ENCODE measurements at regions not wholly inside any gene's neighbourhood (a gene's known extent, or its start where the extent isn't known, plus 50 kb on each side); places are given as distances from the start of the nearest gene placed in this dataset.
"Not testable (repeated sequence)": the region's sequence is repeated elsewhere in the genome, so short reads cannot be mapped to it uniquely, and the experiment has no call there.

DNA sequence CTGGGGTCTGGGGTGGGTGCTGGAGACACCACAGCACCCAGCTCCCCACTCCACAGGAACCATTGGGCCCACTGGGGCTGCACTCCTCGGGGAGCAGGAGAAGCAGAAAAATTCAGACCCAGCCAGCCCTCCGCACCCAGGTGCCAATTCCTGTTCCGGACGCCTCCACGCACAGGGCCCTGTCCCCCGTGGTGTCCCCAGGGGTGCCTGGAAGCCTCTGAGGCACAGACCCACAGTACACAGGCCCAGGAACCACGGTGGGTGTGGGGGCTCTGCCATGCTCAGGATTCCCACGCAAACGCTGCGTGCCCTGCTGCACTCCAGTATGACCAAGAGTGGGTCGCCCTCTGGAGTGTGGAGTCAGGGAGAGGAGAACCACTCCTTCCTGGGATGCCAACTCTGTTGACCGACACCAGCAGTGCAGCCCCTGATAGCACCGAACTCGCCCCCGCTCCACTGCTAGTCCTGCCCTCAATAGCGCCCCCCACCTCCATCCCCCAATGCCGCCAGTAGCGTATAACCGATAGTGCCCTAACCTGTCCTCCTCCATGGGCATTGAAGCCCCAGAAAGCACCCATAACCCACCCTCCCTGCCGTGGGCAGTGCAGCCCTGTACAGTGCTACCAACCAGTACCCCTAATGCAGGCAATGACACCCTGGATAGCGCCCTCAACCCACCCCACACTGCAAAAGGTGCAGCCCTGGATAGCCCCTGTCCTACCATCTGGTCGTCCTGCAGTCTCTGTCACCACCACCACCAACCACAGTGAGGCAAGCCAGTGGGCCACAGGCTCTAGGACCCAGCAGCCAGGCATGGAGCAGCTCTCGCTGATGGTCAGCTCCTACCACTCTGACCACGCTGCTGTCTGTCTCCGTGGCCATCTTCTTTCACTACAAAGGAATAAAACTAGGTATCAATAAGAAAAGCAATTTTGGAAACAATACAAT, 2877.2 kb downstream of the RPIA start:
- not testable (repeated sequence) for DNase-seq (ENCODE audit: low spot score)

DNA sequence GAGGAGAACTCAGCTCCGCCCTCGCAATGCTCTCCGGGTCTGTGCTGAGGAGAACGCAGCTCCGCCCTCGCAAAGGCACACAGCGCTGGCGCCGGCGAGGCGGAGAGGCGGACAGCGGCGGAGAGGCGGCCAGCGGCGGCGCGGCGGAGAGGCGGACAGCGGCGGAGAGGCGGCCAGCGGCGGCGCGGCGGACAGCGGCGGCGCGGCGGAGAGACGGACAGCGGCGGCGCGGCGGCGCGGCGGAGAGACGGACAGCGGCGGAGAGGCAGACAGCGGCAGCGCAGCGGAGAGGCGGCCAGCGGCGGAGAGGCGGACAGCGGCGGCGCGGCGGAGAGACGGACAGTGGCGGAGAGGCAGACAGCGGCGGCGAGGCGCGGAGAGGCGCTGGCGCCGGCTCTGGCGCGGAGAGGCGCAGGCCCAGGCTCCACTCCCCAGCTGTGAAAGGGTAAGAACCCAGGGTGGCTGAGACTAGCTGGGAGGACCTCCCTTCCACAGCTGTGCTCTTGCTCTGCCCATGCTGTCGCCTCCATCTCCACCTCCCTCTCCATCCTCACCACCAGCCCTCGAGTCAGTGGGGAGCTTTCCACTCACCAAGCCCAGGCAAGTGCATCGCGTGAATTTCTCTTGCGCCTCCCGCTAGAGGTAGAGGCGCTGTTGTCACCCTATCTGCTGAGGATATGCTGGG, 2879.9 kb downstream of the RPIA start:
- DNase-seq (ENCODE audit: low spot score) = not testable (repeated sequence)

DNA sequence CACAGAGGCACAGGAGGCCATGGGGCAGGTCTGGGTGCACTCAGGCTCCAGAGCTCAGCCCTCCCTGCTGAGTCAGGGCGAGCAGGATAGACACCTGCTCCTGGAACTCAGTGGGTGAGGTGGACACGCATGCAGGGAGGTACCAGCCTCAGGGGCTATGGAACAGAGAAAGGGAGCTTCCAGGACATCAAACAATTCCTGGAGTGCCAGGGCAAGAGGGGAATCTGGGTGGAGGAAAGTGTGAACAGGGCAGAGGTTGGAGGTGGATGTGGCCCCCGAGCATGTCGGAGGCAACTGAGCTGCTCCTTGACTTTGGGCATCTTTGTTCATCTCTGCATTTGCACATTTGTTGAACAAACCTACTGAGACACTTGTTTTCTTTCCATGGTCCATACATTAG, 2881.5 kb downstream of the RPIA start:
- not testable (repeated sequence) for DNase-seq (ENCODE audit: low spot score)

DNA sequence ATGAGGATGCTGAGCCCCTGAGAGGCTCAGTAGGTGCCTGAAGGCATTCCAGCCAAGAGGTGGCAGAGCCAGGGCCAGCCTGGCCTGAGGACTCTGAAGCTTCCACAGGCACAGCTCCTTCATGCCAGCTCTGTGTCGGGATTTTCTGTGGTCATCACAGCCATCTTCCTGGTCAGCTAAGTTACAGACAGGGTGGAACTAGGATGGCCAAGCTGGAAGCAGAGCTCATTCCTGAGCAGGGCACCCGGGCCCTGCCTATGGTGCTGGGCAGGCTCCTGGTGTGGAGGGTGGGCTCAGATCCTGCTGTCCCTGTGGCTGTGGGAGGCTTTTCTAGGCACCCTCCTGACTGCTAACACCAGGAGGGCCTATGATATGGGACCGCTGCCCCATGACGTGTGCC, 2882.3 kb downstream of the RPIA start:
- not testable (repeated sequence) for DNase-seq (ENCODE audit: low spot score)

DNA sequence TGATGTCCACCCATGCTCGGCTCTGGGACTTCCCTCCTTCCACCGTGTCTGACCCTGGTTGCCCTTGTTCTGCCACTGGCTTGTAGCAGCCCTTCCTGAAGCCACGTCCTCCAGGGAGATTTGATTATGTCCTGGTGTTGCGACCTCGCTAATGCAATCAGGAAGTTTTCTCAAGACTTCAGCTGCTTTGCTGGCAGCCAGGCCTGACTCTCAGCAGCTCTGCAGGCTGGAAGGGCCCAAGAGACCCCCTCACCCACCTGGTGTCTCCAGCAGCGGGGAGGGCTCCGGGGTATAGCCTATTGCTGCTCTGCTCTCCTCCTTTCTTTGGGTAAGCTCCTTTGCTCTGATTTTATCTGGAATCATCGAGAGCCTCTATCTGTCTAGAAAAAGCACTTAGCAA, 2882.8 kb downstream of the RPIA start:
- not testable (repeated sequence) for DNase-seq (ENCODE audit: low spot score)

DNA sequence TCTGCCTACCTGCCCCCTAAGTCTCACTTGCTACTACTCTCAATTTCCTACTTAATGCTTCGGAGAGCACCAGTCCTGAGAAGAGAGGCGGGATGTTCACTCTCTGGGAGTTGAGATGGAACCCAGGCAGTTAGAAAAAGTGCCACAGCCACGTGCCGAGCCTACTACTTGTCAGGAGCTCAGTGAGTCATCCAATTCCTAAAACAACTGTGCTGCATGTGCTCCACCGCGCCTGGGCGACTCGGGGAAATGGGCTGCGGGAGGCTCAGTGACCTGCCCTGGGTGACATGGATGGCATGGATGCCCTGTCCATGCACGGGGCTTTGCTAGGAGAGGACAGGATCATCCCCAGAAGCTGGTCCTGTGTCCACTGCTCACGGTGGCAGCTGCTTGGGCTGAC, 2884.2 kb downstream of the RPIA start:
- not testable (repeated sequence) for DNase-seq (ENCODE audit: low spot score)

DNA sequence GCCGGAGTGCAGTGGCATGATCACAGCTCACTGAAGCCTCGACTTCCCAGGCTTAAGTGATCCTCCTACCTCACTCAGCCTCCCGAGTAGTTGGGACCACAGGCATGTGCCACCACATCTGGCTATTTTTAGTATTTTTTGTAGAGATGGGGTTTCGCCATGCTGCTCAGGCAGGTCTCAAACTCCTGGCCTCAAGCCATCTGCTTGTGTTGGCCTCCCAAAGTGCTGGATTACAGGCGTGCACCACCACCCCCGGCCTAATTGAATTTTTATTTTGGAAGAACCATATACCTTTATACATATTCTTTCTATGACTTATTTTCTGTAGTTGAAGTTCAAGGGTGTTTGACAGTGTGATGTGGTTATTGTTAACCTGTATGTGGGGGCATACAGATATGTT, 2885.9 kb downstream of the RPIA start:
- DNase-seq (ENCODE audit: low spot score) = not testable (repeated sequence)

DNA sequence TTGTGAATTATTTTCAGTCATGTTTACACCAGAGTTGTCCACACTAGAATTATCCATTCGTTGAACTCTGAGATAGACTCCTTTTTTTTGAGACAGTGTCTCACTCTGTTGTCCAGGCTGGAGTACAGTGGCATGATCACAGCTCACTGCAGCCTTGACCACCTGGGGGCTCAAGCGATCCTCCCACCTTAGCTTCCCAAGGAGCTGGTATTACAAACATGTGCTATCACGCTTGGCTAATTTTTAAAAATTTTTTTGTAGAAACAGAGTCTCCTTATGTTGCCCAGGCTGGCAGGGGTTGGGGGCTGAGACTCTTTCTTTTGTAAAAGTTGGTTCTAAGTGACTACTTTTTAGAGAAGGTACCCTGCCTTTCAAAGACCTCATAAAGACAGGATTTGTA, 2887.2 kb downstream of the RPIA start:
- not testable (repeated sequence) for DNase-seq (ENCODE audit: low spot score)

DNA sequence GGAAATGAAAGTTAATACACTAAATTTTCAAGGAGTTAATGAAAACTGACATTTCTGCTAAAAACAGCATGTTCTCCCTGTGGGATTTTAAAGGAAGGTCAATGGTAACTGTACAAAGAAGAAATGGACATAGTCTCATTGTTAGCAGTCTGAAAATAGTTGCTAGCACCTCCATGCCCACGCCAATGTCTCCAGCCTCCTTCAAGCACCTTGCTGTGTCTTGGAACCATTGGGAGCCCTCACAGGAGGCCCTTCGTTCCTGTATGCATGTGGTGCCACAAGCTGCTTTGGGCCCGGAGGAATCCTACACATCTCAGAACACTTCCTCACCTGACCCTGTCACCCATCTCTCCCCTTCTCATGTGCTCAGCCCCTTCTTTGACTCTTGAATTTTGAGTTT, 2888.1 kb downstream of the RPIA start:
- DNase-seq (ENCODE audit: low spot score) = not testable (repeated sequence)

DNA sequence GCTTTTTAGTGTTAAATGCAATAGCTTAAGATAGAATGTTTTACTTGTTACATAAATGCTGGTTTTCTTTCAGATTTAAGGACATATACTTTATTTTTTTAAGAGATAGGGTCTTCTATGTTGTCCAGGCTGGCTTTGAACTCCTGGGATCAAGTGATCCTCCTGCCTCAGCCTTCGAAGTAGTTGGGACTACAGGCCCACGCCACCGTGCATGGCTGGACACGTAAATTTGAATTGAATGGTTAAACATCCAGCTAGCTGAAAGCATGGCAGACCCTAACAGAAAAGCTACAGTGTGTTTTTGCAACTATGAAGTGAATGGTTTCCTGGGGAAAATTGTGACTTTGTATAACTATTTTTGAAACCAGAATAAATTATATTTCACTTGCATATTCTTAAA, 2888.6 kb downstream of the RPIA start:
- DNase-seq (ENCODE audit: low spot score) = not testable (repeated sequence)

DNA sequence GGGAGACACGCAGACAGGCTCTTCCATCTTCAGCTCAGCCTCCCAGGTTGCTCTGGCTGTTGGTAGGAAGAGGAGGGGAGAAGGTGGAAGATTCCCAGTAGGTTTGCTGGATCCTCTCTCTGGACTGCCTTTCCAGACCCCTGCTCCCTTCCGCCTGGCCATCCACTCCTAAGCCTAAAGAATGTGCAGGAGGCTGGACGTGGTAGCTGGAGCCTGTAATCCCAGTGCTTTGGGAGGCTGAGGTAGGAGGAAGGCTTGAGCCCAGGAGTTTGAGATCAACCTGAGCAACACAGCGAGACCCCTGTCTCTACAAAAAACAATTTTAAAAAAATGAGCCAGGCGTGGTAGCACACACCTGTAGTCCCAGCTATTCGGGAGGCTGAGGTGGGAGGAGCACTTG, 2895.6 kb downstream of the RPIA start:
- DNase-seq (ENCODE audit: low spot score) = not testable (repeated sequence)

DNA sequence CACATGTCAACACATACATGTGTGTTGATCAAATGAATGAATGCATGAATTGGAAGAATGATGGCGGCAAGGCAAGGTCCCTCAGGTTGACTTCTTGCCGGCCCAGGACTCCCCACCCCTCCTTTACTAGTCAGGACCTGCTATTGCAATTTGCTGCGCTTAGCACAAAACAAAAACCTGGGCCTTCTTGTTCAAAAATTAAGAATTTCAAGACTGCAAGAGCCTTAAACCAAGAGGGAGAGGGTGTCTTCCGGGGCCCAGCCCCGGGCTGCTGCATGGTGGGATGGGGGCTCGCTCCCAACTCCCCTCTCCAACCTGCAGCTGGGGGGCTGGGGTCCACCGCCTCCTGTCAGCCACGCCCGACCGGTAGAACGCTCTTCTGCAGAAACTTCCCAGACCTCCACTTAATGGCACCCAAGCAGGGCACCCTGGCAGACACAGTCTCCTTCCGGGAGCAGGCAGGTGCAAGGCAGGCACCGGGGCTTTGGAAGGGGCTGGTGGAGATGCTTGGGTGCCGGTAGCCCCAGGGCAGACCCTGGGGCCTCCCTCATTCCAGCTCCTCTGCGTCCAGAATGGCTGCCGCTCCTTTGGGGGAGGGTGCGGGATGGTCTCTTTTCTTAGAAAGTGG, 2896.5 kb downstream of the RPIA start:
- DNase-seq (ENCODE audit: low spot score) = not testable (repeated sequence)

DNA sequence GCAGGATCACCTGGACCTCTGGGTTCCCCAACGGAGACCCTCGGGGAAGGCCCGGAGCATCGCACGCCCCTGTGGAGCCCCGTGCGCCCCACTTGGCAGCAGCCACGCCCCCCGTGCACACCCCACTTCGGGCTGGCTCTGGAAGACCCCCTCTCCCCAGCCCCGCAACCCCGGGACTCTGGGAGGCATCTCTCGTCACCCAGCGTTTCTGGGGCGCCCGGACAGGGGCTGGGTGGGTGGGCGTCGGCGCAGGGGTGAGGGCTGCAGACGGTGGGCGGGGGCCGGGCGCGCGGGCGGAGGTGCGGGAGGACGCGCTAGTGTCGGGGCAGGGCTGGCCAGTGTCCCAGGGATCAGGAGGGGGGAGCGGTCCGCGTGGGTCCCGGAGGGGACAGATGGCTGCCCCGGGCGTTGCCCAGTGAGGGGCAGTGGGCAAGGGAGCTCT, 2897.3 kb downstream of the RPIA start:
- not testable (repeated sequence) for DNase-seq (ENCODE audit: low spot score)

DNA sequence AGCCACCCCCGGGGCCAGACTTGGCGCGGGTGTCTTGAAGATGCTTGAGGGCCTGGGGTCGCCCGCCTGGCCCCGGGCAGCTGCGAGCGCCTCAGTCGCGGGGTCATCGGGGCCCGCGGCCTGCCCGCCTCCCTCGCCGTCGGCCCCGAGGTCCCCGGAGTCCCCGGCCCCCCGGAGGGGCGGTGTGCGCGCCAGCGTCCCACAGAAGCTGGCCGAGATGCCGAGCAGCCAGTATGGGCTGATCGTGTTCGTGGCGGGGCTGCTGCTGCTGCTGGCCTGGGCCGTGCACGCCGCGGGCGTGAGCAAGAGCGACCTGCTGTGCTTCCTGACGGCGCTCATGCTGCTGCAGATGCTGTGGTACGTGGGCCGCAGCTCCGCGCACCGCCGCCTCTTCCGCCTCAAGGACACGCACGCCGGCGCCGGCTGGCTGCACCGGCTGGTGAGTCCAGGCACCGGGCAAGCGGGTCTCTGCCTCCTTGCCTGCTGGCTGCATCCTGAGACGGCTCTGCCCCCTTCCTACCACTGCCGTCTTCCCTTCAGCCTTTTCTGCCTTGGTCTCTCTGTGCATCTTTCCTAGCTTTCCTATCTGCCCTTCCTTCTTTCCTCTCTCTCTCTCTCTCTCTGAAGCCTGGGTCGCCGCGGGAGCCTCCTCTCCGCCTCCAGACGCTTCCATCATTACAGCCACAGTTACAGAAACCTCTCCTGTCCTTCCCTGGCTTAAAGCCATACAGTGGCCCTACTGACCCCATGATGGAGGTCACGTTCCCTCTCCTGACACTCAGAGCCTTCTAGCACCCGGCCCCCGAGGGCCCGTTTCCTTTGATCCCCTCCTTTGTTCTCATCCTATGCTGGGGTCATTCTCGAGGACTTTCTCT, 2898.2 kb downstream of the RPIA start:
- not testable (repeated sequence) for DNase-seq (ENCODE audit: low spot score)

DNA sequence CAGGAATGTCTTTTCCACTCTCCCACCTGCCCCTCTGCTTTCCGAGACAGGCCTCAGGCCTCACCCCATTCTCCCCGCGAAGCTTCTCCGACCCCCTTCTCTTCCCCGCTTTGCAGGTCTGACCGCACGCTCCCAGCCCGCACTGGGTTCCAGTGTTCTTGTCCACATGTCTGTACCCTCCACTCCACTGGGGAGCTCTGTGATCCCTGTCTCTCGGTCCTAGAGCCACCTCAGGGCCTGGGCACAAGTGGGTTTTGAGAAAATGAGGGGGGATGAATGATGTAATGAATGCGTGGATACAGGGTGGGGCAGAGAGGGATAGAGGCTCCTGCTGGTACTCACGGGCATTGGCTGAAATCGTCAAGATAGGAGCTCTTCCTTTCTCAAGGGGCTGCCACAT, 2898.9 kb downstream of the RPIA start:
- DNase-seq (ENCODE audit: low spot score) = not testable (repeated sequence)

DNA sequence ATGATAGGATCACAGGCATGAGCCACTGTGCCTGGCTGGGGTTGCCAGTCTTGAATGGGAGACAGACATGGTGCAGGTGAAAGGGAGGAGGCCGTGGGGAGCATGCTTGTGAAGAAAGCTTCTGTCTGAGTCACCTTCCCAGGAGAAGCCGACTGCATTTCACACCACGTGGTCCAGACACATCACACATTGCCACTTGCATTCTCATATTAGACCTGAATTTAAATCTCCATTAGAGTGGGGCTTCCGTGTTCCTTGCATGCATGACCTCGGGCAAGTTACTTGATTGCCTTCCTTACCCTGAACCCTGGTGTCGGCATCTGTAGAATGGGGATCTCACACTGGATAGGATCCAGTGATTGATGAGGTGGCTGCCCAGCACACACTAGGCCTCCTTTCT, 2899.6 kb downstream of the RPIA start:
- not testable (repeated sequence) for DNase-seq (ENCODE audit: low spot score)

DNA sequence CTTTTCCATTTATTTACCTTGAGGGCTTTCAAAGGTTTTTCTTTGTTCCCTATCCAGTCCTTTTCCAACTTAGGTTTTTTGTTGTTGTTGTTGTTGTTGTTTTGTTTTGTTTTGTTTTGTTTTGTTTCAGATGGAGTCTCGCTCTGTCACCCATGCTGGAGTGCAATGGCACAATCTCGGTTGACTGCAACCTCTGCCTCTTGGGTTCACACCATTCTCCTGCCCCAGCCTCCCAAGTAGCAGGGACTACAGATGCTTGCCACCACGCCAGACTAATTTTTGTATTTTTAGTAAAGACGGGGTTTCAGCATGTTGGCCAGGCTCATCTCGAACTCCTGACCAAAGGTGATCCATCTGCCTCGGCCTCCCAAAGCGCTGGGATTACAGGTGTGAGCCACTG, 2906.0 kb downstream of the RPIA start:
- DNase-seq (ENCODE audit: low spot score) = not testable (repeated sequence)

DNA sequence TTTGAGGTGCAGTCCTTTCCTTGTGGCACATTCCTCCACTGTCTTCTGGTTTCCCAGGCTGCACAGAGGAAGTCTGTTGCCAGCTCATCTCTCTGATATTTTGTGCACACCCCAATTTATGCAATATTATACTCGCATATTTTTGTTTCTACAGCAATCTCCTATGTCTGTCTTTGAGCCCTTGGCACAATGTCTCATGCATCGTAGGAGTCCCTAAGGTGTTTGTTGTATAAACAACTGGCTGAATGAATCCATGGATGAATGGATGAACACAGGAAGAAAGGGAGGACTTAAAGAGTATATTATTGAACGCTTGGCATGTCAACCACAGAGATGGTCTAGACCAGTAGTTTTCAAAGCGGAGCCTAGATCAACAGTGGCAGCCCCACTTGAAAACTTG, 2907.0 kb downstream of the RPIA start:
- DNase-seq (ENCODE audit: low spot score) = not testable (repeated sequence)

DNA sequence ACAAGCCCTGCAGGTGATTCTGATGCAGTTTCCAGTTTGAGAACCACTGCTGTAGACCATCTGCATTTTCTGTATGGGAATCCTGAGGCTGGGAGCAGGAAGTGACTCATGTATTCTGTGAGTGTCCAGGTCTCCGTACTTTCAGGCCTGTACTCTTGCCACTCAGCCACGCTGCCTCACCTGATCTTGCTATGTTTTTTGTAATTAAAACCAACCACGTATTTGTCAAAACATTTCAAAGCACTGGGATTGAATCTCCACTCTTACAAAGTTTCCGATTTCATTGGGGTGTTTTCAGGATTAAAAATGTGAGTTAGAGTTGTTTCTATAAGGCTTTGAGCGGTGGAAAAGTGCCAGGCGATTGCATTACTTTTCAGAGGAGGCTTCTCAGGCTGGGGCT, 2907.5 kb downstream of the RPIA start:
- not testable (repeated sequence) for DNase-seq (ENCODE audit: low spot score)

DNA sequence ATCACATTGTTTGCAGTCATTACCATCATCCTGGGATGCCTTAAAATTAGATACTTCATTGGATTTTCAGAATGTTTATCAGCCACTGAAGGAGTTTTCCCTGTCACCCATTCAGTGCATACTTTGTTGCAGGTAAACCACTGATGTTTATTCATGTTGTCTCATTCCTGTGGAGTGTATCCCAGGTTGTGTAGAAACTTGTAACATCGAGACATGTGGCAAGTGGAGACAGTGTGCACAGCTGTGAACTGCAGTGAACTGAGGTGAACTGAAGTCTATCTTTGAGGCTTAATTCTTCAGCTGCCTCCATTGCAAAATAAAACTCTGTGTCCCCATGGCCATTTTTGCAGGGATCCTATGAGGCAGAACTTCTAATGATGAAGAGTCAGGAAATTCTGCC, 2911.4 kb downstream of the RPIA start:
- not testable (repeated sequence) for DNase-seq (ENCODE audit: low spot score)

DNA sequence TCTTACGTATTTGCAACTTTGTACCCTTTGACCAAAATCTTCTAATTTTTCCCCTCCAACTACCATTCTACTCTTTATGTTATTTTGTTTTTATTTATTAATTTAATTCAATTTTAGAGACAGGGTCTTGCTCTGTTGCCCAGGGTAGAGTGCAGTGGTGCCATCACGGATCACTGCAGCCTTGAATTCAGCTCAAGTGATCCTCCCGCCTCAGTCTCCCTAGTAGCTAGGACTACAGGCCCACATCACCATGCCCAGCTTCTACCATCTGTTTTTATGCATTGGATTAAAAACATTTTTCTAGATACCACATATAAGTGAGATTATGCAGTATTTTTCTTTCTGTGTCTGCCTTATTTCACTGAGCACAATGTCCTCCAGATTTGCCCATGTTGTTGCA, 2912.5 kb downstream of the RPIA start:
- DNase-seq (ENCODE audit: low spot score) = not testable (repeated sequence)
